Astrocyte of the spinal cord (primary cell): ENCODE measurements at regions not wholly inside any gene's neighbourhood (a gene's known extent, or its start where the extent isn't known, plus 50 kb on each side); places are given as distances from the start of the nearest gene placed in this dataset.

Source experiments
- DNase-seq: peaks from one replicate; pipeline ENCODE4 v3.0.0; 2011; ENCODE audit warnings: low read depth, low spot score
- H3K4me3 ChIP-seq: 2 replicates; pipeline ENCODE4 v1.5.1; 2011; ENCODE audit warnings: low read depth, mild to moderate bottlenecking, low read length, moderate library complexity
- CTCF ChIP-seq: IDR thresholded peaks from 2 replicates; pipeline ENCODE4 v1.5.1; 2012; ENCODE audit warnings: low read depth, mild to moderate bottlenecking, low read length, inconsistent platforms
- in situ Hi-C: cut with HindIII; loops from 2 replicates; pipeline ENCODE4 v1.10.0; 2017; ENCODE audit warnings: low sequenced_read_pairs

GRCh38 chr15:81819924-81820635 is 225.7 kb downstream of the MEX3B start:
- no peak for TF ChIP-seq CTCF
- in situ Hi-C loops = no loop called here
- DNase-seq = no peak
- no peak overlapping the region for H3K4me3 ChIP-seq

DNA sequence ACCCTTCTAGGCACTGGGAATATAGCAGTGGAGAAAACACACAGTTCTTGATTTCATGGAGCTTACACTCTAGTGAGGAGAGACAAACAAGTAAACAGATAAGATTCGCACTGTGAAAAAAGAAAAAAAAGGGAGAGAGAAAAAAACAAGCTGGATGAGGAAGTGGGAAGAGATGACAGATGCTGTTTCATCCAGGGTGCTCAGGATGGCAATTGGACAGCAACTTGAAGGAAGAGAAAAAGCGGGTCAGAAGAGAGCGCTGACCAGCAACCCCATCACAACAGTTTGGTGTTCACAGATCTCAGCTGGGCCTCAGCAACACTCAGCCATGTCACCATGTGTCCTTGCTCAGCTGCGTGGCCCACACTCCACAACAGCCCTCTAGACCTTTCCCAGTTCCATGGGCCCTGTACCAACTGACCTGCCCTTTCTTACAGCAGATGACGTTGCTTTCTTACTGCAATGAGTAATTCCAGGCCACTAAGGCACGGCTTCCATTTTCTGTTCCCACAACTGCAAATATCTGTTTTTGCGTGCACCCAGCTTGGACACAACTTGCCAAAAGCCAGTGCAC is 230.8 kb downstream of the MEX3B start:
- H3K4me3 ChIP-seq = no peak overlapping the region
- no peak for DNase-seq
- no peak for TF ChIP-seq CTCF
- in situ Hi-C loops = no loop called here

DNA sequence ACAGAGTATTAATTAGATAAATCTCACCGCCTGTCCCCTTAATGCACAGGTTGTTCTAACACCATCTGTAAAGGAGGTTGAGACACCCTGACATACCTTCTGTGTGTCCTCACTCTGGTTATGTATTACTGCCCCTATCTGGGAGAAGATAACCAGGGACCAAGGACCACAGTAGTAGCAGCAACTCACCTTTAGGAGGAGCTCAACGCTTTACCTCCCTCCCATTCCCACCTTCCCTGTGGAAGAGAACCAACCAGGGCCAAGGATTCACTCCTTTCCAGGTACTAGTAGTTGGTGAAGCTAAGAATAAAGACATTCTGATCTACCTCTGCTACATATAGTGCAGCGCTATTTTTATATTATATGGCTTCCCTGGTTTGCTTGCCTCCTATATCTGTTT is 232.6 kb downstream of the MEX3B start:
- DNase-seq = peak; percentile 2
- in situ Hi-C loops = no loop called here
- TF ChIP-seq CTCF = peak; percentile 59
- H3K4me3 ChIP-seq = no peak overlapping the region

DNA sequence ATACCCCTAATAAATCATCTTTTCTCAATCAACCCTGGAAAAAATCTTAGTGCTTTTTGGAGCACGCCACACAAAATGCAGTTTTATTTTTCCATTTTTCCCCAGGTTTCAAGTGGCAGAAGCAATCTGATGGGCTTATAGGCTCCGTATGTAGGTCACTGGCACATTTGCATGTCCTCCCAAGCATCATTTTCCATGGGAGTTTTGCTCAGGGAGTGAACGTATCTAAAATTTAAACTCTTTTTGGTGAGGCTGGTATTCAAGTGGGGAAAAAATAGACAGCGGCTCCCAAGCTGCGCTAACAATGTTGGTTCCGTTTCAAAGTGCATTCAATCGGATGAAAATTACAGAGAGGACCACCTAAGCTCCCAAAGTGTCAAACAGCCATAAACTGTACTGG is 233.4 kb downstream of the MEX3B start:
- H3K4me3 ChIP-seq = no peak overlapping the region
- no peak for DNase-seq
- in situ Hi-C loops = no loop called here
- no peak for TF ChIP-seq CTCF

DNA sequence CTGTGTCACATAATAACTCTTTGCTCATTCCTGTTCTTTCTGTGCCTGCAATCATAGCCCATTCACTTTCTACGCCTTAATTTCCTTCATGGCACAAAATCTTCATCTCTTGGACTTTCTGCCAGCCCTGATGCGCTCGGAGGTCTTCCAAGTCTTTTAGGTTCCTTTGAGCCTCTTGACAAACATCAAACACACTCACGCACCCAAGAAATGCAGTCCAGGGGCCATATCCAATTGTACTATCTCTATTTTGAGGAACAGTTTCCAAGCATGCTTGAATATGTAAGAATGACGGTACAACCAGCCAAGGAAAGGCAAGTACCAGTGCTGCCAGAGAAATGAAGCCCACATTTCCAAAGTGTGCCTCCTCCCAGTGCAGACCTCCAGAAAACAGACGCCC is 234.1 kb downstream of the MEX3B start:
- no peak for DNase-seq
- TF ChIP-seq CTCF = no peak
- in situ Hi-C loops = no loop called here
- H3K4me3 ChIP-seq = no peak overlapping the region

- no peak overlapping the region for H3K4me3 ChIP-seq
- DNase-seq = no peak
- in situ Hi-C loops = no loop called here
- TF ChIP-seq CTCF = peak; percentile 5
These were observed 236.3 kb downstream of the MEX3B start for GRCh38 chr15:81809543-81809942.

DNA sequence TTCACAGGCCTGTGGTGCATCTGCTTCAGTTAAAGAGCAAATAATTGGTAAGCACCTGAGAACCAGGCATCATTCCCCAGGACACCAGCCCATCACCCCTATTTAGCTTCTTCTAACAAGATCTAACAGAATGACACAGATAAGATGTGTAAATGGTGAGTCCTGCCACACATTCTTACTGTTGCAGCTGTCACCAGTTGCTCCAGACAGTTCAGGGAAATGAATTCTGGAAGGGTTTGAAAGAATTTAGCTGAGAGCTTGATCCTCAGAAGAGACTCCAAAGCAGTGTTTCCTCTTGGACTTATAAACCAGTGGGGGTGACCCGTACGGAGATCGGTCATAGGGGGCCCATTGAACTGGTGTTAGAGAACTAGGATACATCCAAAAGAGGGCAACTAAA is 238.0 kb downstream of the MEX3B start:
- no peak for TF ChIP-seq CTCF
- in situ Hi-C loops = no loop called here

More for the DNA sequence above, 238.0 kb downstream of the MEX3B start:
- no peak overlapping the region for H3K4me3 ChIP-seq
- no peak for DNase-seq
